HG03108 (cell line): ENCODE measurements at regions not wholly inside any gene's neighbourhood (a gene's known extent, or its start where the extent isn't known, plus 50 kb on each side); places are given as distances from the start of the nearest gene placed in this dataset.

ENCODE experiments used
- ATAC-seq: cut with Tn5 transposase; IDR thresholded peaks from one replicate; pipeline ENCODE4 v1.9.1; 2021; ENCODE audit warnings: moderate library complexity; ENCODE audit not compliant: unreplicated experiment

- ATAC-seq, result peak; percentile 90
Observed at GRCh38 chr2:149271575-149271974, 58.8 kb upstream of the LYPD6 start.

- no peak for ATAC-seq
Observed at GRCh38 chr2:149278161-149278871, 52.1 kb upstream of the LYPD6 start.

- no peak for ATAC-seq
Observed at GRCh38 chr2:149278872-149279264, 51.5 kb upstream of the LYPD6 start.
